HEK293 (cell line): ENCODE measurements at regions not wholly inside any gene's neighbourhood (a gene's known extent, or its start where the extent isn't known, plus 50 kb on each side); places are given as distances from the start of the nearest gene placed in this dataset.

Experiments used
- EGR2 ChIP-seq: fragments of 450-650 bp; formaldehyde crosslinking; IDR thresholded peaks from 2 replicates; pipeline ENCODE4 v1.5.1; 2016; ENCODE audit warnings: low read depth, missing biosample characterization, missing genetic modification characterization
- SALL2 ChIP-seq: fragments of 450-650 bp; formaldehyde crosslinking; IDR thresholded peaks from 2 replicates; pipeline ENCODE4 v1.5.0; 2017; ENCODE audit warnings: missing biosample characterization, mild to moderate bottlenecking, missing genetic modification characterization, borderline replicate concordance
- SP7 ChIP-seq: fragments of 450-650 bp; formaldehyde crosslinking; IDR thresholded peaks from 2 replicates; pipeline ENCODE4 v1.5.1; 2016; ENCODE audit warnings: missing biosample characterization, missing genetic modification characterization
- ZBTB8A ChIP-seq: fragments of 450-650 bp; formaldehyde crosslinking; IDR thresholded peaks from 2 replicates; pipeline ENCODE4 v1.5.1; 2016; ENCODE audit warnings: missing biosample characterization, missing genetic modification characterization
- TF ChIP-seq, protein P1 (sequence below): fragments of 450-650 bp; formaldehyde crosslinking; IDR thresholded peaks from 2 replicates; pipeline ENCODE4 v1.5.1; 2016; ENCODE audit warnings: missing biosample characterization, missing genetic modification characterization
- TF ChIP-seq, protein P2 (sequence below): fragments of 450-650 bp; formaldehyde crosslinking; IDR thresholded peaks from 2 replicates; pipeline ENCODE4 v1.5.1; 2016; ENCODE audit warnings: missing biosample characterization, missing genetic modification characterization
- TF ChIP-seq, protein P3 (sequence below): fragments of 450-650 bp; formaldehyde crosslinking; optimal IDR thresholded peaks from 2 replicates; pipeline ENCODE3; 2016; ENCODE audit warnings: missing biosample characterization, mild to moderate bottlenecking, missing genetic modification characterization
- TF ChIP-seq, protein P4 (sequence below): fragments of 450-650 bp; IDR thresholded peaks from 2 replicates; pipeline ENCODE4 v1.5.1; 2018; ENCODE audit warnings: missing biosample characterization, mild to moderate bottlenecking, missing genetic modification characterization

DNA sequence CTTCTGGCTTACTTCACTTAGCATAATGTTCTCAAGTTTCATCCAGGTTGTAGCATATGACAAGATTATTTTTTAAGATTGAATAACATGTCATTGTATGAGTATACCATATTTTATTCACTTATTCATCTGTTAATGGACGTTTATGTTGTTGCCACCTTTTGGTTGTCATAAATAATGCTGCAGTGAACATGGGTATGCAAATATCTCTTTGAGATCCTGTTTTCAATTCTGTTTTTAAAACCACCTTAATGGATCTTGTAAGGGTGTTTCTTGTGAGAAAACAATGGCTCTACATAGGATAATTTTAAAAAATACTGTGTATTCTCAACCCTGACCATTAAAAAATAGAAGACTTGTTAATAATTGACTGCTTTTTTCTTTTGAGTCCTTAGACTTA is 290.7 kb upstream of the TMEM229A start:
- TF ChIP-seq, protein P1, sequence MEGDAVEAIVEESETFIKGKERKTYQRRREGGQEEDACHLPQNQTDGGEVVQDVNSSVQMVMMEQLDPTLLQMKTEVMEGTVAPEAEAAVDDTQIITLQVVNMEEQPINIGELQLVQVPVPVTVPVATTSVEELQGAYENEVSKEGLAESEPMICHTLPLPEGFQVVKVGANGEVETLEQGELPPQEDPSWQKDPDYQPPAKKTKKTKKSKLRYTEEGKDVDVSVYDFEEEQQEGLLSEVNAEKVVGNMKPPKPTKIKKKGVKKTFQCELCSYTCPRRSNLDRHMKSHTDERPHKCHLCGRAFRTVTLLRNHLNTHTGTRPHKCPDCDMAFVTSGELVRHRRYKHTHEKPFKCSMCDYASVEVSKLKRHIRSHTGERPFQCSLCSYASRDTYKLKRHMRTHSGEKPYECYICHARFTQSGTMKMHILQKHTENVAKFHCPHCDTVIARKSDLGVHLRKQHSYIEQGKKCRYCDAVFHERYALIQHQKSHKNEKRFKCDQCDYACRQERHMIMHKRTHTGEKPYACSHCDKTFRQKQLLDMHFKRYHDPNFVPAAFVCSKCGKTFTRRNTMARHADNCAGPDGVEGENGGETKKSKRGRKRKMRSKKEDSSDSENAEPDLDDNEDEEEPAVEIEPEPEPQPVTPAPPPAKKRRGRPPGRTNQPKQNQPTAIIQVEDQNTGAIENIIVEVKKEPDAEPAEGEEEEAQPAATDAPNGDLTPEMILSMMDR (tag by site-specific recombination): no peak
- TF ChIP-seq, protein P2, sequence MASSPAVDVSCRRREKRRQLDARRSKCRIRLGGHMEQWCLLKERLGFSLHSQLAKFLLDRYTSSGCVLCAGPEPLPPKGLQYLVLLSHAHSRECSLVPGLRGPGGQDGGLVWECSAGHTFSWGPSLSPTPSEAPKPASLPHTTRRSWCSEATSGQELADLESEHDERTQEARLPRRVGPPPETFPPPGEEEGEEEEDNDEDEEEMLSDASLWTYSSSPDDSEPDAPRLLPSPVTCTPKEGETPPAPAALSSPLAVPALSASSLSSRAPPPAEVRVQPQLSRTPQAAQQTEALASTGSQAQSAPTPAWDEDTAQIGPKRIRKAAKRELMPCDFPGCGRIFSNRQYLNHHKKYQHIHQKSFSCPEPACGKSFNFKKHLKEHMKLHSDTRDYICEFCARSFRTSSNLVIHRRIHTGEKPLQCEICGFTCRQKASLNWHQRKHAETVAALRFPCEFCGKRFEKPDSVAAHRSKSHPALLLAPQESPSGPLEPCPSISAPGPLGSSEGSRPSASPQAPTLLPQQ (tag by site-specific recombination): no peak
- no peak for TF ChIP-seq EGR2 (tag by site-specific recombination)
- TF ChIP-seq SP7 (tag by site-specific recombination): no peak
- TF ChIP-seq ZBTB8A (tag by site-specific recombination): no peak
- no peak for TF ChIP-seq SALL2 (tag by site-specific recombination)
- TF ChIP-seq, protein P3, sequence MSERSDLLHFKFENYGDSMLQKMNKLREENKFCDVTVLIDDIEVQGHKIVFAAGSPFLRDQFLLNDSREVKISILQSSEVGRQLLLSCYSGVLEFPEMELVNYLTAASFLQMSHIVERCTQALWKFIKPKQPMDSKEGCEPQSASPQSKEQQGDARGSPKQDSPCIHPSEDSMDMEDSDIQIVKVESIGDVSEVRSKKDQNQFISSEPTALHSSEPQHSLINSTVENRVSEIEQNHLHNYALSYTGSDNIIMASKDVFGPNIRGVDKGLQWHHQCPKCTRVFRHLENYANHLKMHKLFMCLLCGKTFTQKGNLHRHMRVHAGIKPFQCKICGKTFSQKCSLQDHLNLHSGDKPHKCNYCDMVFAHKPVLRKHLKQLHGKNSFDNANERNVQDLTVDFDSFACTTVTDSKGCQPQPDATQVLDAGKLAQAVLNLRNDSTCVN (tag by site-specific recombination): no peak
- TF ChIP-seq, protein P4, sequence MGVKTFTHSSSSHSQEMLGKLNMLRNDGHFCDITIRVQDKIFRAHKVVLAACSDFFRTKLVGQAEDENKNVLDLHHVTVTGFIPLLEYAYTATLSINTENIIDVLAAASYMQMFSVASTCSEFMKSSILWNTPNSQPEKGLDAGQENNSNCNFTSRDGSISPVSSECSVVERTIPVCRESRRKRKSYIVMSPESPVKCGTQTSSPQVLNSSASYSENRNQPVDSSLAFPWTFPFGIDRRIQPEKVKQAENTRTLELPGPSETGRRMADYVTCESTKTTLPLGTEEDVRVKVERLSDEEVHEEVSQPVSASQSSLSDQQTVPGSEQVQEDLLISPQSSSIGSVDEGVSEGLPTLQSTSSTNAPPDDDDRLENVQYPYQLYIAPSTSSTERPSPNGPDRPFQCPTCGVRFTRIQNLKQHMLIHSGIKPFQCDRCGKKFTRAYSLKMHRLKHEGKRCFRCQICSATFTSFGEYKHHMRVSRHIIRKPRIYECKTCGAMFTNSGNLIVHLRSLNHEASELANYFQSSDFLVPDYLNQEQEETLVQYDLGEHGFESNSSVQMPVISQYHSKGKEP (tag by site-specific recombination): no peak
